ENCODE measurements at regions not wholly inside any gene's neighbourhood (a gene's known extent, or its start where the extent isn't known, plus 50 kb on each side); places are given as distances from the start of the nearest gene placed in this dataset.

DNA sequence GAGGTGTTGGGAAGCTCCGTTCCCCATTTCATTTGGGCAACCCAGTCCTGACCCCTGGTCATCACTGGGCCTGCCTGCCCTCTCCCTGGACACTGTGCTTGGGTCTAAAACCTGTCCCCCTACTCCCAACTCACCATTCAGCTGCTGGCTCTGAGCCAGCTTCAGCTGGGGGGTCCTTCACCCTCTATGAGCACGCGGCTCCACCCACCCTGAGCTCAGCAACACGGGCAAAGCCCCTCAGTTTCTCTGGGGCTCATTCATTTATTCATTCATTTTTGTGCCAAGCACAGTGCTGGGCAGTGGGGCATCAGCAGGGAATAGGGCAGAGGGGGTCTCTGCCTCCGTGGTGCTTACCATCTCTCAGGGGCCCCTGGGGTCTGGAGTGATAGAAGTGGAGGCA, 199.8 kb upstream of the MVB12B start (continued):
- TF ChIP-seq, protein P1, sequence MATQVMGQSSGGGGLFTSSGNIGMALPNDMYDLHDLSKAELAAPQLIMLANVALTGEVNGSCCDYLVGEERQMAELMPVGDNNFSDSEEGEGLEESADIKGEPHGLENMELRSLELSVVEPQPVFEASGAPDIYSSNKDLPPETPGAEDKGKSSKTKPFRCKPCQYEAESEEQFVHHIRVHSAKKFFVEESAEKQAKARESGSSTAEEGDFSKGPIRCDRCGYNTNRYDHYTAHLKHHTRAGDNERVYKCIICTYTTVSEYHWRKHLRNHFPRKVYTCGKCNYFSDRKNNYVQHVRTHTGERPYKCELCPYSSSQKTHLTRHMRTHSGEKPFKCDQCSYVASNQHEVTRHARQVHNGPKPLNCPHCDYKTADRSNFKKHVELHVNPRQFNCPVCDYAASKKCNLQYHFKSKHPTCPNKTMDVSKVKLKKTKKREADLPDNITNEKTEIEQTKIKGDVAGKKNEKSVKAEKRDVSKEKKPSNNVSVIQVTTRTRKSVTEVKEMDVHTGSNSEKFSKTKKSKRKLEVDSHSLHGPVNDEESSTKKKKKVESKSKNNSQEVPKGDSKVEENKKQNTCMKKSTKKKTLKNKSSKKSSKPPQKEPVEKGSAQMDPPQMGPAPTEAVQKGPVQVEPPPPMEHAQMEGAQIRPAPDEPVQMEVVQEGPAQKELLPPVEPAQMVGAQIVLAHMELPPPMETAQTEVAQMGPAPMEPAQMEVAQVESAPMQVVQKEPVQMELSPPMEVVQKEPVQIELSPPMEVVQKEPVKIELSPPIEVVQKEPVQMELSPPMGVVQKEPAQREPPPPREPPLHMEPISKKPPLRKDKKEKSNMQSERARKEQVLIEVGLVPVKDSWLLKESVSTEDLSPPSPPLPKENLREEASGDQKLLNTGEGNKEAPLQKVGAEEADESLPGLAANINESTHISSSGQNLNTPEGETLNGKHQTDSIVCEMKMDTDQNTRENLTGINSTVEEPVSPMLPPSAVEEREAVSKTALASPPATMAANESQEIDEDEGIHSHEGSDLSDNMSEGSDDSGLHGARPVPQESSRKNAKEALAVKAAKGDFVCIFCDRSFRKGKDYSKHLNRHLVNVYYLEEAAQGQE (IDR thresholded peaks at IDR 0.05; ENCODE audit: low read depth, low read length), result no peak
- TF ChIP-seq, protein P2, sequence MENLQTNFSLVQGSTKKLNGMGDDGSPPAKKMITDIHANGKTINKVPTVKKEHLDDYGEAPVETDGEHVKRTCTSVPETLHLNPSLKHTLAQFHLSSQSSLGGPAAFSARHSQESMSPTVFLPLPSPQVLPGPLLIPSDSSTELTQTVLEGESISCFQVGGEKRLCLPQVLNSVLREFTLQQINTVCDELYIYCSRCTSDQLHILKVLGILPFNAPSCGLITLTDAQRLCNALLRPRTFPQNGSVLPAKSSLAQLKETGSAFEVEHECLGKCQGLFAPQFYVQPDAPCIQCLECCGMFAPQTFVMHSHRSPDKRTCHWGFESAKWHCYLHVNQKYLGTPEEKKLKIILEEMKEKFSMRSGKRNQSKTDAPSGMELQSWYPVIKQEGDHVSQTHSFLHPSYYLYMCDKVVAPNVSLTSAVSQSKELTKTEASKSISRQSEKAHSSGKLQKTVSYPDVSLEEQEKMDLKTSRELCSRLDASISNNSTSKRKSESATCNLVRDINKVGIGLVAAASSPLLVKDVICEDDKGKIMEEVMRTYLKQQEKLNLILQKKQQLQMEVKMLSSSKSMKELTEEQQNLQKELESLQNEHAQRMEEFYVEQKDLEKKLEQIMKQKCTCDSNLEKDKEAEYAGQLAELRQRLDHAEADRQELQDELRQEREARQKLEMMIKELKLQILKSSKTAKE (IDR thresholded peaks at IDR 0.05; ENCODE audit: low read depth, poor library complexity, severe bottlenecking), result no peak
- TF ChIP-seq, protein P3, sequence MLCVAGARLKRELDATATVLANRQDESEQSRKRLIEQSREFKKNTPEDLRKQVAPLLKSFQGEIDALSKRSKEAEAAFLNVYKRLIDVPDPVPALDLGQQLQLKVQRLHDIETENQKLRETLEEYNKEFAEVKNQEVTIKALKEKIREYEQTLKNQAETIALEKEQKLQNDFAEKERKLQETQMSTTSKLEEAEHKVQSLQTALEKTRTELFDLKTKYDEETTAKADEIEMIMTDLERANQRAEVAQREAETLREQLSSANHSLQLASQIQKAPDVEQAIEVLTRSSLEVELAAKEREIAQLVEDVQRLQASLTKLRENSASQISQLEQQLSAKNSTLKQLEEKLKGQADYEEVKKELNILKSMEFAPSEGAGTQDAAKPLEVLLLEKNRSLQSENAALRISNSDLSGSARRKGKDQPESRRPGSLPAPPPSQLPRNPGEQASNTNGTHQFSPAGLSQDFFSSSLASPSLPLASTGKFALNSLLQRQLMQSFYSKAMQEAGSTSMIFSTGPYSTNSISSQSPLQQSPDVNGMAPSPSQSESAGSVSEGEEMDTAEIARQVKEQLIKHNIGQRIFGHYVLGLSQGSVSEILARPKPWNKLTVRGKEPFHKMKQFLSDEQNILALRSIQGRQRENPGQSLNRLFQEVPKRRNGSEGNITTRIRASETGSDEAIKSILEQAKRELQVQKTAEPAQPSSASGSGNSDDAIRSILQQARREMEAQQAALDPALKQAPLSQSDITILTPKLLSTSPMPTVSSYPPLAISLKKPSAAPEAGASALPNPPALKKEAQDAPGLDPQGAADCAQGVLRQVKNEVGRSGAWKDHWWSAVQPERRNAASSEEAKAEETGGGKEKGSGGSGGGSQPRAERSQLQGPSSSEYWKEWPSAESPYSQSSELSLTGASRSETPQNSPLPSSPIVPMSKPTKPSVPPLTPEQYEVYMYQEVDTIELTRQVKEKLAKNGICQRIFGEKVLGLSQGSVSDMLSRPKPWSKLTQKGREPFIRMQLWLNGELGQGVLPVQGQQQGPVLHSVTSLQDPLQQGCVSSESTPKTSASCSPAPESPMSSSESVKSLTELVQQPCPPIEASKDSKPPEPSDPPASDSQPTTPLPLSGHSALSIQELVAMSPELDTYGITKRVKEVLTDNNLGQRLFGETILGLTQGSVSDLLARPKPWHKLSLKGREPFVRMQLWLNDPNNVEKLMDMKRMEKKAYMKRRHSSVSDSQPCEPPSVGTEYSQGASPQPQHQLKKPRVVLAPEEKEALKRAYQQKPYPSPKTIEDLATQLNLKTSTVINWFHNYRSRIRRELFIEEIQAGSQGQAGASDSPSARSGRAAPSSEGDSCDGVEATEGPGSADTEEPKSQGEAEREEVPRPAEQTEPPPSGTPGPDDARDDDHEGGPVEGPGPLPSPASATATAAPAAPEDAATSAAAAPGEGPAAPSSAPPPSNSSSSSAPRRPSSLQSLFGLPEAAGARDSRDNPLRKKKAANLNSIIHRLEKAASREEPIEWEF (IDR thresholded peaks at IDR 0.05; ENCODE audit: insufficient replicate concordance, low read depth, low read length), result no peak
- TF ChIP-seq HDAC6 (IDR thresholded peaks at IDR 0.05; ENCODE audit: unreplicated experiment), result no peak
- TF ChIP-seq MYC (IDR thresholded peaks at IDR 0.05; ENCODE audit: insufficient read depth, insufficient read length, insufficient replicate concordance, low read length, severe bottlenecking), result no peak
- TF ChIP-seq SIN3A (IDR thresholded peaks at IDR 0.05; ENCODE audit: low read depth, low read length), result no peak
- no peak for TF ChIP-seq EP300 (IDR thresholded peaks at IDR 0.05; ENCODE audit: borderline replicate concordance in 1 of 2, control insufficient read depth in 1 of 2, low read depth in 2 of 2, low read length in 2 of 2)
- no peak for TF ChIP-seq POU2F2 (IDR thresholded peaks at IDR 0.05; ENCODE audit: borderline replicate concordance, low read depth, low read length)
- TF ChIP-seq, protein P4, sequence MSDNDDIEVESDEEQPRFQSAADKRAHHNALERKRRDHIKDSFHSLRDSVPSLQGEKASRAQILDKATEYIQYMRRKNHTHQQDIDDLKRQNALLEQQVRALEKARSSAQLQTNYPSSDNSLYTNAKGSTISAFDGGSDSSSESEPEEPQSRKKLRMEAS (IDR thresholded peaks at IDR 0.05; ENCODE audit: low read depth, low read length), result no peak
- TF ChIP-seq TARDBP (IDR thresholded peaks at IDR 0.05; ENCODE audit: borderline replicate concordance), result no peak

All from GM12878 (cell line).